ENCODE measurements at regions not wholly inside any gene's neighbourhood (a gene's known extent, or its start where the extent isn't known, plus 50 kb on each side); places are given as distances from the start of the nearest gene placed in this dataset.

DNA sequence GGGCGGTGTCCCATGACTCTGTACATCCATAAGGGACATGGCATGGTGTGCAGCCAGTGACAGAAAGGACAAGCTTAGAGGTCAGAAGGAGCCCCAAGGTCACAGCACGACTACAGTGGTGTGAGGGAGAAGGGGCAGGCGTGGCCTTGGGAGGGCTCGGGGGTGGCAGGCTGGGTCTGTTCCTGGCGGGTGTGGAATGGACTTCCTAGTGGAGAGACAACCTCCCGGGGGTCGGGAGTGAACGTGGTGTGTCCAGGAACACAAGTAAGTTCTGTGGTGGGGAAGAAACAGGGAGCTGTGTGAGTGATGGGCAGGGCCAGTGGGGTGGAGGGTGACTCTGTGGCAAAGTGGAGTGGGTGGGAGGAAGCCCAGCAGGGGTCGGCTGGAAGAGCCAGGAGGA lies 279.3 kb downstream of the TEX29 start:
- Histone ChIP-seq H3K9me3 (no peaks in the 10 kb centered on the region), H3K4me3 (no peak overlapping the region), H3K4me1 (peaks cover 3% of the 10 kb centered on the region), H3K27ac (no peak overlapping the region), H3K27me3 (no peaks in the 10 kb centered on the region), H3K36me3 (replicated peaks in 1 of 2; ENCODE audit: insufficient read depth in 1 of 2, low read depth in 2 of 2) (no peaks in the 10 kb centered on the region)
- intact Hi-C loops (cut with DNase I) = no loop called here
- TF ChIP-seq, protein P1, sequence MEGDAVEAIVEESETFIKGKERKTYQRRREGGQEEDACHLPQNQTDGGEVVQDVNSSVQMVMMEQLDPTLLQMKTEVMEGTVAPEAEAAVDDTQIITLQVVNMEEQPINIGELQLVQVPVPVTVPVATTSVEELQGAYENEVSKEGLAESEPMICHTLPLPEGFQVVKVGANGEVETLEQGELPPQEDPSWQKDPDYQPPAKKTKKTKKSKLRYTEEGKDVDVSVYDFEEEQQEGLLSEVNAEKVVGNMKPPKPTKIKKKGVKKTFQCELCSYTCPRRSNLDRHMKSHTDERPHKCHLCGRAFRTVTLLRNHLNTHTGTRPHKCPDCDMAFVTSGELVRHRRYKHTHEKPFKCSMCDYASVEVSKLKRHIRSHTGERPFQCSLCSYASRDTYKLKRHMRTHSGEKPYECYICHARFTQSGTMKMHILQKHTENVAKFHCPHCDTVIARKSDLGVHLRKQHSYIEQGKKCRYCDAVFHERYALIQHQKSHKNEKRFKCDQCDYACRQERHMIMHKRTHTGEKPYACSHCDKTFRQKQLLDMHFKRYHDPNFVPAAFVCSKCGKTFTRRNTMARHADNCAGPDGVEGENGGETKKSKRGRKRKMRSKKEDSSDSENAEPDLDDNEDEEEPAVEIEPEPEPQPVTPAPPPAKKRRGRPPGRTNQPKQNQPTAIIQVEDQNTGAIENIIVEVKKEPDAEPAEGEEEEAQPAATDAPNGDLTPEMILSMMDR (IDR thresholded peaks at IDR 0.05) = no peak
- no peak for TF ChIP-seq POLR2A (IDR thresholded peaks at IDR 0.05)
- 59 to 62% methylated on average over 9 of the region's 9 CpGs for WGBS, 2 donors
- DNase-seq (no peak), ATAC-seq (no peak)

- TF ChIP-seq POLR2A (IDR thresholded peaks at IDR 0.05) = no peak
- TF ChIP-seq, protein P1 (IDR thresholded peaks at IDR 0.05) = no peak
- no peak overlapping the region for H3K4me3 ChIP-seq
- ATAC-seq = no peak
- H3K27ac ChIP-seq = no peak overlapping the region
- no peak for DNase-seq
- intact Hi-C loops (cut with DNase I) = no loop called here
- H3K36me3 ChIP-seq (replicated peaks in 1 of 2; ENCODE audit: insufficient read depth in 1 of 2, low read depth in 2 of 2) = no peaks in the 10 kb centered on the region
- H3K4me1 ChIP-seq = peaks cover 3% of the 10 kb centered on the region
- H3K27me3 ChIP-seq = no peaks in the 10 kb centered on the region
- 95 to 96% methylated on average over 21 of the region's 21 CpGs for WGBS, 2 donors
- no peaks in the 10 kb centered on the region for H3K9me3 ChIP-seq
Measured at GRCh38 chr13:111602874-111603273, 282.4 kb downstream of the TEX29 start.

DNA sequence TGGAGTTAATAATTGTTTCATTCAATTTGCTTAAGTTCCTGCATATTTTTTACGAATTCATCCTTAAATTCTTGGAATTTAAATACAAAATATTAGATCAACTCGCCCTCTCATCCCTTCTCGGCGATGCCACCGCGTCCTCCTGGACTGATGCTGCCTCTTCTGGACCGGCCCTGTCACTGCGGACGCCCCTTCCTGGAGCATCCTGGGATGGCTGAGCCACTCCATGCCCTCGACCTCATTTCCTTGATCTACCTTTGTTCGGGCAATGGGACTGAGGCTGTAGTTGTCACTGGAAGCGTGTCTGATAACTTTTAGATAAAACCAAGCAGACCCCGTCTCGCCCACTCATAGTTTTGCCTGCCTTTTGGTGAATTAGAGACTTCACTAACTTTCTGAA lies 283.7 kb downstream of the TEX29 start:
- H3K4me1 ChIP-seq = peaks cover 3% of the 10 kb centered on the region
- intact Hi-C loops (cut with DNase I) = no loop called here
- TF ChIP-seq POLR2A (IDR thresholded peaks at IDR 0.05) = no peak
- TF ChIP-seq, protein P1 (IDR thresholded peaks at IDR 0.05) = no peak
- H3K27me3 ChIP-seq = no peaks in the 10 kb centered on the region
- H3K4me3 ChIP-seq = no peak overlapping the region
- H3K36me3 ChIP-seq (replicated peaks in 1 of 2; ENCODE audit: insufficient read depth in 1 of 2, low read depth in 2 of 2) = no peaks in the 10 kb centered on the region
- DNase-seq = no peak
- H3K9me3 ChIP-seq = no peaks in the 10 kb centered on the region
- WGBS, 2 donors = 83 to 85% methylated on average over 14 of the region's 14 CpGs
- no peak for ATAC-seq
- no peak overlapping the region for H3K27ac ChIP-seq

DNA sequence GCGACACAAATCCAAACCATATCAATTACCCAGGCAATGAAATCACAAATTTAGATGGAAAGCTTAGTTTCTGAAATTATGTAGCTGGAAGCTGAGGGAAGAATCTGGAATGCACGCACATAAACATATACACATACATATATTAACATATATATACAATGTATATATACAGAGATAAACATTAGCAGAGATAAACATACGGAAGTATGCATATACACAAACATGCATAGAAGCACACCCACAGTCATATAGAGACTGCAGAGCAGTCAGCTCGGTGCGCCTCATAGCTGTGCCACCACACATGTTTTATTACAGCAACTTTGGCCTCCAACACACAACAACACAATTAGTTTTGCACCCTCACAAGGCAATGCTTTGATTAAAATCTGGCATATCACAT lies 288.1 kb downstream of the TEX29 start:
- no peak for DNase-seq
- no peaks in the 10 kb centered on the region for H3K27me3 ChIP-seq

GRCh38 chr13:111609631-111610030 lies 289.2 kb downstream of the TEX29 start:
- WGBS, 2 donors = 74 to 85% methylated on average over 9 of the region's 9 CpGs
- no peak overlapping the region for H3K4me3 ChIP-seq
- H3K27ac ChIP-seq = no peak overlapping the region
- DNase-seq (no peak), ATAC-seq (no peak)
- H3K36me3 ChIP-seq (replicated peaks in 1 of 2; ENCODE audit: insufficient read depth in 1 of 2, low read depth in 2 of 2) = no peaks in the 10 kb centered on the region
- intact Hi-C loops (cut with DNase I) = no loop called here
- H3K4me1 ChIP-seq = peaks cover 8% of the 10 kb centered on the region
- H3K27me3 ChIP-seq = no peaks in the 10 kb centered on the region
- H3K9me3 ChIP-seq = no peaks in the 10 kb centered on the region
- TF ChIP-seq POLR2A (IDR thresholded peaks at IDR 0.05) = no peak
- TF ChIP-seq, protein P1 (IDR thresholded peaks at IDR 0.05) = no peak

More for the DNA sequence above, 288.1 kb downstream of the TEX29 start:
- intact Hi-C loops (cut with DNase I) = no loop called here
- Histone ChIP-seq H3K27ac (no peak overlapping the region), H3K9me3 (no peaks in the 10 kb centered on the region), H3K4me3 (no peak overlapping the region), H3K4me1 (no peaks in the 10 kb centered on the region), H3K36me3 (replicated peaks in 1 of 2; ENCODE audit: insufficient read depth in 1 of 2, low read depth in 2 of 2) (no peaks in the 10 kb centered on the region)
- WGBS, 2 donors = 81 to 85% methylated on average over 5 of the region's 5 CpGs
- TF ChIP-seq POLR2A (IDR thresholded peaks at IDR 0.05) = no peak
- TF ChIP-seq, protein P1 (IDR thresholded peaks at IDR 0.05) = no peak
- no peak for ATAC-seq

Data from body of pancreas (tissue), 4 donors.